ENCODE measurements at regions not wholly inside any gene's neighbourhood (a gene's known extent, or its start where the extent isn't known, plus 50 kb on each side); places are given as distances from the start of the nearest gene placed in this dataset.
"Not testable (repeated sequence)": the region's sequence is repeated elsewhere in the genome, so short reads cannot be mapped to it uniquely, and the experiment has no call there.

- no TSS peak for BruUV-seq (replicated peaks)
- ChIA-PET CTCF (no interaction called here), POLR2A (ENCODE audit: low non-redundant PET) (no interaction called here)
- no peaks in the 10 kb centered on the region for H3K36me3 ChIP-seq (ENCODE audit: insufficient read depth, low read length, poor library complexity, severe bottlenecking)
- no peak for DNase-seq (ENCODE audit: low spot score)
- no peak overlapping the region for H3K27ac ChIP-seq (ENCODE audit: low read depth, low read length, poor library complexity, severe bottlenecking)
- no peak overlapping the region for H3K4me3 ChIP-seq (ENCODE audit: low read depth, low read length, poor library complexity, severe bottlenecking)
- H3K4me1 ChIP-seq (ENCODE audit: insufficient read depth, low read length, poor library complexity, severe bottlenecking), result no peaks in the 10 kb centered on the region
- H3K9me3 ChIP-seq (ENCODE audit: low read depth, low read length, poor library complexity, severe bottlenecking), result peaks cover 16% of the 10 kb centered on the region
- intact Hi-C loops (cut with micrococcal nuclease; ENCODE audit: unreplicated experiment), result no loop called here
- no peak for TF ChIP-seq CTCF (conservative IDR thresholded peaks at IDR 0.05; ENCODE audit: low read depth, low read length)
- no peak for TF ChIP-seq EZH2 (IDR thresholded peaks at IDR 0.05; ENCODE audit: borderline replicate concordance, low read depth, low read length, poor library complexity, severe bottlenecking)
- no peaks in the 10 kb centered on the region for H3K27me3 ChIP-seq (replicated peaks; ENCODE audit: insufficient read depth, low read depth, low read length, poor library complexity)
Observed at GRCh38 chr3:4198491-4198890, 104.7 kb upstream of the SETMAR start.

- POLR2A ChIA-PET (ENCODE audit: low non-redundant PET); H3K4me1 ChIP-seq (ENCODE audit: insufficient read depth, low read length, poor library complexity, severe bottlenecking); DNase-seq (ENCODE audit: low spot score); H3K27me3 ChIP-seq (replicated peaks; ENCODE audit: insufficient read depth, low read depth, low read length, poor library complexity); H3K27ac ChIP-seq (ENCODE audit: low read depth, low read length, poor library complexity, severe bottlenecking); BruUV-seq (replicated peaks); intact Hi-C loops (cut with micrococcal nuclease; ENCODE audit: unreplicated experiment); H3K4me3 ChIP-seq (ENCODE audit: low read depth, low read length, poor library complexity, severe bottlenecking); H3K36me3 ChIP-seq (ENCODE audit: insufficient read depth, low read length, poor library complexity, severe bottlenecking); CTCF ChIA-PET: not testable (repeated sequence)
- peaks cover 14% of the 10 kb centered on the region for H3K9me3 ChIP-seq (ENCODE audit: low read depth, low read length, poor library complexity, severe bottlenecking)
Observed at GRCh38 chr3:4204776-4205175, 98.4 kb upstream of the SETMAR start.

GRCh38 chr3:4207672-4208071, 95.5 kb upstream of the SETMAR start:
- Histone ChIP-seq H3K36me3 (ENCODE audit: insufficient read depth, low read length, poor library complexity, severe bottlenecking) (no peaks in the 10 kb centered on the region), H3K27ac (ENCODE audit: low read depth, low read length, poor library complexity, severe bottlenecking) (no peak overlapping the region), H3K9me3 (ENCODE audit: low read depth, low read length, poor library complexity, severe bottlenecking) (peaks cover 11% of the 10 kb centered on the region), H3K27me3 (replicated peaks; ENCODE audit: insufficient read depth, low read depth, low read length, poor library complexity) (no peaks in the 10 kb centered on the region), H3K4me1 (ENCODE audit: insufficient read depth, low read length, poor library complexity, severe bottlenecking) (no peaks in the 10 kb centered on the region), H3K4me3 (ENCODE audit: low read depth, low read length, poor library complexity, severe bottlenecking) (no peak overlapping the region)
- intact Hi-C loops (cut with micrococcal nuclease; ENCODE audit: unreplicated experiment), result no loop called here
- ChIA-PET CTCF (no interaction called here), POLR2A (ENCODE audit: low non-redundant PET) (no interaction called here)
- no TSS peak for BruUV-seq (replicated peaks)
- no peak for DNase-seq (ENCODE audit: low spot score)
- no peak for TF ChIP-seq EZH2 (IDR thresholded peaks at IDR 0.05; ENCODE audit: borderline replicate concordance, low read depth, low read length, poor library complexity, severe bottlenecking)
- no peak for TF ChIP-seq CTCF (conservative IDR thresholded peaks at IDR 0.05; ENCODE audit: low read depth, low read length)

GRCh38 chr3:4208556-4208955, 94.6 kb upstream of the SETMAR start:
- no peak for DNase-seq (ENCODE audit: low spot score)
- ChIA-PET CTCF (no interaction called here), POLR2A (ENCODE audit: low non-redundant PET) (no interaction called here)
- Histone ChIP-seq H3K9me3 (ENCODE audit: low read depth, low read length, poor library complexity, severe bottlenecking) (peaks cover 11% of the 10 kb centered on the region), H3K27ac (ENCODE audit: low read depth, low read length, poor library complexity, severe bottlenecking) (no peak overlapping the region), H3K36me3 (ENCODE audit: insufficient read depth, low read length, poor library complexity, severe bottlenecking) (no peaks in the 10 kb centered on the region), H3K4me1 (ENCODE audit: insufficient read depth, low read length, poor library complexity, severe bottlenecking) (no peaks in the 10 kb centered on the region), H3K4me3 (ENCODE audit: low read depth, low read length, poor library complexity, severe bottlenecking) (no peak overlapping the region), H3K27me3 (replicated peaks; ENCODE audit: insufficient read depth, low read depth, low read length, poor library complexity) (no peaks in the 10 kb centered on the region)
- no TSS peak for BruUV-seq (replicated peaks)
- intact Hi-C loops (cut with micrococcal nuclease; ENCODE audit: unreplicated experiment), result no loop called here
- TF ChIP-seq CTCF (conservative IDR thresholded peaks at IDR 0.05; ENCODE audit: low read depth, low read length) (no peak), EZH2 (IDR thresholded peaks at IDR 0.05; ENCODE audit: borderline replicate concordance, low read depth, low read length, poor library complexity, severe bottlenecking) (no peak)
